ENCODE measurements at regions not wholly inside any gene's neighbourhood (a gene's known extent, or its start where the extent isn't known, plus 50 kb on each side); places are given as distances from the start of the nearest gene placed in this dataset.

DNA sequence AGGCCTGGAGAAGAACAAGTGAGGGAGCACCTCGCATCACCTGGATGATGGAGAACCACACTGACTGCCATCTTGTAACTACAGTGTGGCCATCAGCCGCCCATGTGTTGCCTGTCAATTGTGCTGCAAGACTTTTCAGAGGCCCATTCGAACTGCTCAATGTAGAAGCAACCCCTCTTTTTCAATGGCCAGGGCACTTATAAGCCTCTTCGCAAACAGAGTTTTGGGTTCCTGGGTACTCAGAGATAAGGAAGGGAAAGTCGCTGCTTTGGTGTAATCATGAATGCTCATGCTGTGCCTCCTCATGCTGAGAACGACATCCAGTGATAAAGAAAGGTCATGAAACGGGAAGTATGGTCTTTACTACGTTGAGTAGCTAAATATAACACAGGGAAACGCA lies 143.9 kb upstream of the SLC39A10 start:
- TF ChIP-seq CTCF (IDR thresholded peaks at IDR 0.05; ENCODE audit: insufficient read depth, low read length): no peak
- no peak overlapping the region for H3K4me3 ChIP-seq (ENCODE audit: low read depth, low read length)
- DNase-seq (ENCODE audit: low read depth): no peak

DNA sequence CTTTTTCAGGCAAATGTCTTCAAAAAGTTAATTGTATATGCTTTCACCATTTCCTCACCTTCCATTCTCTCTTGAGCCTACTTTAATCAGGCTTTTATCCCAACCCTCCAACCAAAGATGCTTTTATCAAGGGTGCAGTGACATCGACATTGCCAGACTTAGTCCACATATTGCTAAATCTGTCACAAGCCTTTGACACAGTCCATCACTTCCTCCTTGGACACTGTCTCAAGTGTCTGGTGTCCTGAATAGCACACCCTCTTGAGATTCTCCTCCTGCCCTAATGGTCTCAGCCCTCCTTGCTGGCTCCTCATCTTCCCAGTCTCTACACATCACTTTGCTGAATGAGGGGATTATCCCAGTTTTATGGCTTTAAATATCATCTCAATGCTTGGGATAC lies 147.5 kb upstream of the SLC39A10 start:
- TF ChIP-seq CTCF (IDR thresholded peaks at IDR 0.05; ENCODE audit: insufficient read depth, low read length): no peak
- no peak overlapping the region for H3K4me3 ChIP-seq (ENCODE audit: low read depth, low read length)
- no peak for DNase-seq (ENCODE audit: low read depth)

DNA sequence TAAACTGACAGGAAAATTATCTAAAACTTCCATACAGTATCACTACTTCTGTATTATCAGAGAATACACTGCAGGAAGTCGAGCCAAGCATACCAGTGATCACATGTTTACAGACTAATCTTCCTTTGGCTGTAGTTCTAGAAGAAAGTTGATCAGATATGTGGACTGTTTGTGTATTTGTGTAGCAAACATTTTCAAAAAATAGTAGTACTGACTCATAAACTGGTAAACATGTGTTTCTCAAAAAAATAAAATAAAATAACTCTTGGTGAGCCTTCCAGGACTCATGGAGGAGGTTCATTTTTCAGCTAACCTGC lies 148.9 kb upstream of the SLC39A10 start:
- no peak overlapping the region for H3K4me3 ChIP-seq (ENCODE audit: low read depth, low read length)
- DNase-seq (ENCODE audit: low read depth): no peak
- TF ChIP-seq CTCF (IDR thresholded peaks at IDR 0.05; ENCODE audit: insufficient read depth, low read length): no peak

DNA sequence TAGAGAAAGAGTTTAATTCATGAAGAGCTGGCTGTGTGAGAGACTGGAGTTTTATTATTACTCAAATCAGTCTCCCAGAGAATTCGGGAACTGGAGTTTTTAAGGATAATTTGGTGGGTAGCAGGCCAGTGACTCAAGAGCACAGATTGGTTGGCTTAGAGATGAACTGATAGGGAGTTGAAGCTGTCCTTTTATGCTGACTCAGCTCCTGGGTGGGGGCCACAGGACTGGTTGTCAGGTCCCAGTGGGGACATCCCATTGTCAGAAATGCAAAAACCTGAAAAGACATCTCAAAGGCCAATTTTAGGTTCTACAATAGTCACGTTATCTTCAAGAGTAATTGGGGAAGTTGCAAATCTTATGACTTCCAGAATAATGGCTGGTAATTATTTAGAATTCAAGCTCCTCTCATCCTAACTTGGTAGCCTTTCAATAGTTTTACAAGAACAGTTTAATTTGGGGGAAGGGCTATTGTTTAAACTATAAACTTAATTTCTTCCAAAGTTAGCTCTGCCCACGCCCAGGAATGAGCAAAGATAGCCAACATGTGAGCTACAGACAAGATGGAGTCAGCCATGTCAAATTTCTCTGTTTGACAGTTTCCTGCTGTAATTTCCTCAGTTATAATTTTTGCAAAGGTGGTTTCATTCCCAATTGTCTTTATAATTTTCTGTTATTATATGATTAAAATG lies 149.4 kb upstream of the SLC39A10 start:
- no peak for DNase-seq (ENCODE audit: low read depth)

GRCh38 chr2:195505701-195506100 lies 151.3 kb upstream of the SLC39A10 start:
- no peak for TF ChIP-seq CTCF (IDR thresholded peaks at IDR 0.05; ENCODE audit: insufficient read depth, low read length)
- no peak for DNase-seq (ENCODE audit: low read depth)
- no peak overlapping the region for H3K4me3 ChIP-seq (ENCODE audit: low read depth, low read length)

More for the DNA sequence above, 149.4 kb upstream of the SLC39A10 start:
- H3K4me3 ChIP-seq (ENCODE audit: low read depth, low read length): no peak overlapping the region
- no peak for TF ChIP-seq CTCF (IDR thresholded peaks at IDR 0.05; ENCODE audit: insufficient read depth, low read length)

DNA sequence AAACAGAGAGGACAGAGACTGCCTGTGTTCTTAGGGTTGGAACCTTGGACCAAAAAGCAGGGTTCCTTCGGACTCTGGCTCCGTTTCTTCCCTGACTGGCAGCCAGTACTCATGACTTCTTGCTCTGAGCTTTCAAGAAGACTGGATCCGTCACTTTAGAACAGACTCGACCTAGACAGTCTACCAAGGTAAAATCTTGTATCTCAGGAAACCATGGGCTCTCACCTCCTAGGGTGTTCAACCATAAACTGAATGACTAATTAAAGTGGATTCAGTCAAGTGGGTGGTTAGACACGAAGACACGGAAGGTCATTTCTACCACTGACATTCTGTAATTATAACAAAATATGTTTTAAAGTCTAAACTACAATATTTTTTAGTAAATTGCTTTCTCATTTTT lies 153.8 kb upstream of the SLC39A10 start:
- TF ChIP-seq CTCF (IDR thresholded peaks at IDR 0.05; ENCODE audit: insufficient read depth, low read length): no peak
- no peak overlapping the region for H3K4me3 ChIP-seq (ENCODE audit: low read depth, low read length)
- DNase-seq (ENCODE audit: low read depth): no peak

- H3K4me3 ChIP-seq (ENCODE audit: low read depth, low read length): no peak overlapping the region
- DNase-seq (ENCODE audit: low read depth): no peak
- no peak for TF ChIP-seq CTCF (IDR thresholded peaks at IDR 0.05; ENCODE audit: insufficient read depth, low read length)
Measured at GRCh38 chr2:195501746-195502145, 155.3 kb upstream of the SLC39A10 start.

All from fibroblast of the aortic adventitia (primary cell).